ENCODE measurements at regions not wholly inside any gene's neighbourhood (a gene's known extent, or its start where the extent isn't known, plus 50 kb on each side); places are given as distances from the start of the nearest gene placed in this dataset.

DNA sequence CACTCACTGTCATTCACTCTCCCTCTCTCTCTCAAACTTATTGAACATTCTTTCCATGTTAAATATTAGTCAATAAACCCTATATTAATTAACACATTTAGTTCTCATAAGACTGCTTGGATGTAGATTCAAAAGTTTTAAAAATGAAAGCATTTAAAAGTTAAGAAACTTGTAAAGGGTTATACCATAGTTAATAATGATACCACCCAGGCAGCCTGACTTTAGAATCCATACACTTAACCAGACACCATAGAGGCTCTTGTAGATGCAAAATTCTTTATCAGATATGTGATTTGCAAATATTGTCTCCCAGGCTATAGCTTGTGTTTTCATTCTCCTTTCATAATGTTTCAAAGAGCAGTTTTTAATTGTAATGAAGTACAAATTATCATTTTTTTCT is 335.8 kb upstream of the ACTBL2 start:
- no peak for DNase-seq (ENCODE audit: low spot score)
- in situ Hi-C loops (cut with HindIII; ENCODE audit: low sequenced_read_pairs), result no loop called here

DNA sequence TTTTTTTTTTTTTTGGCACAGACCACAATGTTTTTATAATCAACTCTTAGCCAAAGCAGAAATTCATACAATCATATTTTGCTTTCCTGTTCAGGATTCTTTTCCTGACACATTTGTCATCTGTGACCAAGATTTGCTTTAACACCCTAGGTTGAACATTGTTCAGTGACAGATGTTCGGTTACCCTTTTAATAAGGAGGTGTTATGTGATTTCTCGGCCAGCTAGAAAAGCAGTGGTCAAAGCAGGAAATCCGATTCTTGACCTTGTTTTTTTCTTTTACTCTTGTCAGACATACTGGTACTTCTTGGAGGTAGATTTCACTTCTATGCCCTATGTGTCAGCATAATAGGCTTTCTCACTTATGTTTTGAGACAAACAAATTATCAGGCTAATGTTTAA is 335.3 kb upstream of the ACTBL2 start:
- no peak for DNase-seq (ENCODE audit: low spot score)
- in situ Hi-C loops (cut with HindIII; ENCODE audit: low sequenced_read_pairs), result no loop called here

DNA sequence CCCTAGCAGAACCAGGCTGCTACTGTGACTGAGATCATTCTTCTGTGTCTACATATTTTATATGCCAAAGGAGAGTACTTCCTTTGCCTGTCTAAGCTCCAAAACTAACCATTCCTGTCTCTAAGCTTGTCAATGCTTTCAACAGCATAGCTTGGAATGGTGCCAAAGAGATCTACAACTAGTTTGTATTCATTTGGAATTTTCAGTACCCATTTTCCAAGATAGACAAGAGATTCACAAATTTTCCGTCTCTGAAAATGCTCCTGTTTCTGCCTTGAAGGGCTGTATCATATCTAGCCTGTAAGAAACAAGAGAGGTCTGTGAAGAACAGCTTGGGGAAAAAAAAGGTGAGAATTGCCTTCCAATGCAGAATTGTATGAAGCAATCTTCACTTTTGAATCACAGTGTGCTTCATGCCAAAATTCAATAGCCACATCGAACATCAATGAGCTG is 334.4 kb upstream of the ACTBL2 start:
- no peak for DNase-seq (ENCODE audit: low spot score)
- in situ Hi-C loops (cut with HindIII; ENCODE audit: low sequenced_read_pairs), result no loop called here

DNA sequence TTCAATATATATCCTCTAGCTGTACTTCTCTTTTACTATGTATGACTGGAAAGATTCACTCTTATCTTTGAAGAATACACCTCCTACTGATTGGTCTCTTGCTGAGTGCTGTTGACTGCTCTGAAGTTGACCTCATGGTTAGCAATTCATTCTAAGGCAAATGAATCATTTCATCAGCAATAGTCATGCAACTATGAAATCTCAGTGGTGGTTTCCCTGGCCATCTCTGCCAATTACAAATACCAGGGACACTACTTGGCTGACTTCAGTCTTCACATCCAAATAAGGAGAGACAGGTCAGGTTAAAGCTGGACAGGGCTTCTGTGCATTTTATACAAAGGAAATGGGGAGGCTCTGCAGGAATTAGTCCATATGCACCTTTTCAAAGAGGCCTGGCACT is 333.5 kb upstream of the ACTBL2 start:
- in situ Hi-C loops (cut with HindIII; ENCODE audit: low sequenced_read_pairs), result no loop called here
- DNase-seq (ENCODE audit: low spot score), result no peak

DNA sequence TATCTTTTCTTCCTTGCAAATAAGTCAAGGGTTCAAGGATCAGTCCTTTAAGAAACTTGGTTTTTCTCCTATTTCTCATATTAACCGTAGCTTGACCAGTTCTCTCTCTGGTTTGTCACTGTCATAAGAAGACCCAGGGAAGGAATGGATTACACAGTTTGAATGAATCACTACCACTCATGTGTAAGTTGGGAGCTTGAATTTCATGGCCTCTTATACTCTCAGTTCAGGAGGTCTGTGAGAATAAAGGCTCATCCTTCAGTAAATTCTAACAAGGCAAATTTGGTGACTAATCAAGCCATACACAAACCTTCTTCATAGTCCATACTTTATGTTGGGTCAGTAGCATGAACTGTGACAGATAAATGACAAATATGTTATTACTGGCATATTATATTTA is 323.1 kb upstream of the ACTBL2 start:
- no peak for DNase-seq (ENCODE audit: low spot score)
- in situ Hi-C loops (cut with HindIII; ENCODE audit: low sequenced_read_pairs), result no loop called here

DNA sequence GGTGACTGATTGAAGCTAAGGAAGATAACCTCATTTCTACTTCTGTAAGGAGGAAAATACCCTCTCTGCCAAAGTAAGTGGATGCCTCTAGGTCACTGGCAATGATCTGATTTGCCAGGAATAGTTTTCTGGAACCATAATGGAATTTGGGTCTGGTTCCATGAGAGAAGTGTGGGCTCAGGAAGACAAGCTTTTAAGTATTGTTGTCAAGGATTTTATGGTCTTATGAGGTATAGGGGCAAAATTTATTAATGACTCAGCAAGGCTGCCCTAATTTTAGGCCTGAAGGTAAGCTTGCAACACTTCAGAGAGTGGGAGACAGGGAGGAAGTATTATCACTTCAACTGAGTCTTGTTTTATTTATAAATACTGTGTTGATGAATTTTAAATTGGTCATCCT is 322.6 kb upstream of the ACTBL2 start:
- DNase-seq (ENCODE audit: low spot score), result no peak
- in situ Hi-C loops (cut with HindIII; ENCODE audit: low sequenced_read_pairs), result no loop called here

DNA sequence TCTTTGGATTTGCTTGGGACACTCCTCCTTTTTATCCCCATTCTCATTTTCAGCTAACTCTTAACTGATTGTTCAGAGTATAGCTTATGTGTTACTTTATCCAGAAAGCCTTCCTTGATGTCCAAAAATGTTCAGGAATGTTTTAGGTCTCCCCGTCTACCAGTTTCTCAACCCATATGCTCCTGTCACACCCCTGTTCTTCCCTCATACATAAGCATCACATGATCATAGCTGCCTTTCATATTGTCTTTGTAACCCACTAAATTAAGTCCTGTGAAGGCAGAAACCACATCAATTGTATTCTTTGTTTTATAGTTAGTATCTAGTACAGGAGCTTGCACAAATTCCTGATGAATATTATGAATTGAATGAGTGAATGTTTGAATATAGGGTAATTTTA is 321.9 kb upstream of the ACTBL2 start:
- DNase-seq (ENCODE audit: low spot score), result no peak
- in situ Hi-C loops (cut with HindIII; ENCODE audit: low sequenced_read_pairs), result no loop called here

DNA sequence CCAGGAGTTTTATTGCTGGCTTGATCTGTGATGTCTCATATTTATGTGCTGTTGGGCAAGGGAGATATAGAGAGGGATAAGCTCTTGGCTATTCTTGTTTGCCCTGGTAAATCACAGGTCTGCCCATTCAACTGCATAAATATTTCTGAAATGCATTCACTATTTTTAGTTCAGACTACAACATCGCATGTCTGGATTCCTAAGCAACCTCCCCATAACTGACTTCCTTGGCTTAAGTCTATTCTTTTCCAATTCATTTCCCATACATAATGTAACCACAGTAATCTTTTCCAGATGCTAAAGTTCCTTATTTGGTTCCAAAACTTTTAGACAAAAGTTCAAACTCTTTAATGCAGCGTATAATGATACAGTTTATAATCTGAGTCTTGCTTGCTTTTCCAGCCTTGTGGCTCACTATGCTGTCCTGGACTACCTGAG is 321.4 kb upstream of the ACTBL2 start:
- in situ Hi-C loops (cut with HindIII; ENCODE audit: low sequenced_read_pairs), result no loop called here

DNA sequence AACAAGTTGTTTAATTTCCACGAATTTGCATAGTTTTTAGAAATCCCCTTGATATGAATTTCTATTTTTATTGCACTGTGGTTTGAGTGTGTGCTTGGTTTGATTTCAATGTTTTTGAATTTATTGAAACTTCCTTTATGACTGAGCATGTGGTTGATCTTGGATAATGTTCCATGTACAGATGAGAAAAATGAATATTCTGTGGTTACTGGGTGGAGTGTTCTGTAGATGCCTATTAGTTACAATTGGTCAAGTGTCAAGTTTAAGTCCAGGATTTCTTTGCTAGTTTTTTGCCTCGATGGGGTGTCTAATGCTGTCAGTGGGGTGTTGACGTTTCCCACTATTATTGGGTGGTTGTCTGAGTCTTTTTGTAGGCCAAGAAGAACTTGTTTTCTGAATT is 319.5 kb upstream of the ACTBL2 start:
- DNase-seq (ENCODE audit: low spot score), result no peak
- in situ Hi-C loops (cut with HindIII; ENCODE audit: low sequenced_read_pairs), result no loop called here

More for the DNA sequence above, 321.4 kb upstream of the ACTBL2 start:
- DNase-seq (ENCODE audit: low spot score), result no peak

DNA sequence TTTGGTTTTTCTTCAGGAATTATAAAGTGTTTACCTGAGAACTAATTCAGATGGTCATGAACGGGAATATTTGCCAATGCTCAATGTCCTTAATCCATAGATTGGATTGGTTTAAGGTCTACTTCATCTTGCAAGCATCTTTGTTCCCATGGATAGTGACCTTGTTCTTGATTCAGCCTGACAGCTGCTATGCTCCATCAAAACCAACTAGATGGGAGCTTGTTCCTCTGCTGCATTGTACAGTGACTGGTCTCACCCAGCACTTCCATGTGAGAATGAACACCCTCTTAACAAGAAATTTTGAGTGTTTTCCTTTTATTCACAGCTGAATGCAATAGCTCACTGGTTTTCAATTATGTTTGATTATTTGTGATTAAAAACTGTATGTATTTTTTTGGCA is 312.6 kb upstream of the ACTBL2 start:
- no peak for DNase-seq (ENCODE audit: low spot score)
- in situ Hi-C loops (cut with HindIII; ENCODE audit: low sequenced_read_pairs), result no loop called here

DNA sequence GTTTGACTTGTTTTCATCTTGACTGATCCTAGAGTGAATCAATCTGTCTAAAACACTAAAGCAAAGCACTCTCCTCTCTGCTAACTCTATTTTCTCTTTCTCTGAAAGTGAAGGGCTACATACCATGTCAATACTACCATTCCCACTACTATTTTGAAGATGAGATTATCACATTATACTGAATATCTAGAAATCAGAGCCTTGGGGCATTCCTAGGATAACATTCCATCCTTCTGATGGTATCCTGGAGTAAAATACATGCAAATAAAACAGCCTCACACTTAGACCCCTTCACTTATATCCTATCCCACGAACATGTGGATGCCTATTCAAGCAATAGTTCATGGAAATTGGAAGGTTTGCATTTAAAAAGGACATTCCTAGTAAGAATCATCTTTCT is 309.3 kb upstream of the ACTBL2 start:
- in situ Hi-C loops (cut with HindIII; ENCODE audit: low sequenced_read_pairs), result no loop called here
- DNase-seq (ENCODE audit: low spot score), result no peak

DNA sequence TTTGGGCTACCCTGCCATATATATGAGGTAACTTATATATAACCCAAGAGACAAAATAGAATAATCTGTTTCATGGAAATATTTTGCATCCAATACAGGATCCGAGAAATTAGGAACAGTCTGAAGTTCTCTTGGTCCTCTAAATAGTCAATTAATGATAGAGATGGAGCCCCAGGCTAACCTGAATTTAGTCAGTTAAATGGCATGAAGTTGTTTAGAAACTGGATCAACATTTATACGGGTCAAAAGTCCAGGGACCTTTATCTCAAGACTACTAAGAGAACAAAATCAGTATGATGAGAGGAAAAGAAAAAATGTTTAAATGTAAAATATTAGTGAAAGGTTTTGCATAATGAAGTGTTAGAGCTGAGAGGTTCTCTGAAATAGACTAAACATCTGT is 303.3 kb upstream of the ACTBL2 start:
- no peak for DNase-seq (ENCODE audit: low spot score)
- in situ Hi-C loops (cut with HindIII; ENCODE audit: low sequenced_read_pairs), result no loop called here

DNA sequence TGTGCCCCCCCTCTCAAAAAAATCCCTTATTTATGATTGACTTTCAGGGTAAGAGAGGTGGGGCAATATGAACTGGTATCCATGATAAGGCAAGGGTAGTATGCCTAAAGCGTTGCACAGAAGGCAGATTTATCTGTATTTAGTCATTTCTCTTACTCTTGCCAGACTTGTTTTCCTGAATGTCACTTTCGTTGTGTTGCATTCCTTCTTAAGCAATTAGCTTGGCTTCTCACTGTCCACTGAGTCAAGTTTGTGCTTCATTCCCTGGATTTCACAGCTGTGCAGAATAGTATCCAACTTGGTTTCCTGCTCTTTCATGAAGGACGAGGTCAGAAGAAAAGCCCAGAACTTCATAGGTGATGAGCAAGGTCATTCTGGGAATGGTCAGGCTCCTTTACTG is 301.5 kb upstream of the ACTBL2 start:
- no peak for DNase-seq (ENCODE audit: low spot score)
- in situ Hi-C loops (cut with HindIII; ENCODE audit: low sequenced_read_pairs), result no loop called here

DNA sequence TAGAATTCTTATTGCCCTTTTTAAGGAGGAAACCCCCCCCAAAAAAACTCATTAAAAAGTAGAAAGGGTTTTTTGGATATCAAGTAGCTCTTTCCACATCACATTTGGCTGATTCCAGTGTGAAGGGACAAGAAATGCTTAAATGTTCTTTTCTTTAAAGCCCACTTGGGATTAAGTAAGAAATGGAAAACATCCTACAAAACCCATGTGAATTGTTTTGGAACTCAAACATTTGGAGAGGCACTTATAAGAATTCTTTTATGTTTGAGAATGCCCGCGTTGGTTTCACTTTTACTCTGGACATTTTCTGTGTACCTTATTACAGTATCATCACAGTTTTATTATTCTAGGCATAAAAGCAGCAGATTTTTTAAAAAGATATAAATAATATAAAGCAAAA is 301.1 kb upstream of the ACTBL2 start:
- no peak for DNase-seq (ENCODE audit: low spot score)
- in situ Hi-C loops (cut with HindIII; ENCODE audit: low sequenced_read_pairs), result no loop called here

DNA sequence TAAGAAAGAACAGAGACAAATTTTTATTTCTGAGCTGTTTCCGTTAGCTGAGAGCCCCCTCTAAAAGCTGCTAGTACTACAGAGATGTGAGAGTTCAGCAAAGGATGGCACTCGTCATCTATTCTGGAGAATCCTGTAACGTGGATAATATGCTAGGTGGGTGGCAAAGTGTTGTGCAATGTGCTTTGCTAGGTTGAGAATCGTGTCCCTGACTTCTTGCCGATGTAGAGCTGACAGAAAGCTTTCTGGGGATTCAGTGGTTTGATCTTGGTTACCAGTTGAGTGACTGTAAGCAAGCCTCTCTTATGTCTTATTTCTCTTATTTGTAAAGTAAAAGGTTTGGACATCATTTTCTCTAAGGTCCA is 298.3 kb upstream of the ACTBL2 start:
- in situ Hi-C loops (cut with HindIII; ENCODE audit: low sequenced_read_pairs), result no loop called here

DNA sequence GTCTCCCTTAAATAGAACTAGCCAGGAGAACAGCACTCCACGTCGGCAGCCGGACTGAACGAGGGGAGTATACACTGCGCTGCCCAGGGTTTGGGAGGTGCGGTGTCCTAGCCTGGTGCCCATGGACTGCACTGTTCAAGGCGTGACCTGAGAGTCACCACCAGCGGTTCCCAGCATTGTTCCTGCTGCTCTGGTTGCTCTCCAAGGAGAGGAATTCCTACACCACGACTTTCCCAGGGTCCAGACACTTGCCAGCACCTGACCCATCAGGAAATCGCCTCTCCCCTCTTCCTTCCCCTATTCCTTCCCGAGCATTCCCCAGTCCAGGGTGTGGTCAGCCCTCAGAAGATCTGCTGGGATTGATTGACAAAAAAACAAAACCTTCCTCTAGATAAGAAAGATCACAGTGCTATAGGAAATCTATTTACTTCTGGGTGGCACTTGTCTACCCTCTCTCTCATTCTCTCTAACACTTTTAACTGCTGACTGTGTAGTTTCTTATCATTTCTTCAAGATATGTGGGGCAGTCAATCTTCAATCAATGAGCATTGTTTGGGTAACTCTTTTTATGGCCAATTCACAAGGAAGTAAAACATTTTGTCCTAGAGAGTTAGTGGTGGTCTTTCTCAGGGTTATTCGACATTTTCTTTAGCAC is 297.8 kb upstream of the ACTBL2 start:
- in situ Hi-C loops (cut with HindIII; ENCODE audit: low sequenced_read_pairs), result no loop called here
- no peak for DNase-seq (ENCODE audit: low spot score)

More for the DNA sequence above, 298.3 kb upstream of the ACTBL2 start:
- no peak for DNase-seq (ENCODE audit: low spot score)

DNA sequence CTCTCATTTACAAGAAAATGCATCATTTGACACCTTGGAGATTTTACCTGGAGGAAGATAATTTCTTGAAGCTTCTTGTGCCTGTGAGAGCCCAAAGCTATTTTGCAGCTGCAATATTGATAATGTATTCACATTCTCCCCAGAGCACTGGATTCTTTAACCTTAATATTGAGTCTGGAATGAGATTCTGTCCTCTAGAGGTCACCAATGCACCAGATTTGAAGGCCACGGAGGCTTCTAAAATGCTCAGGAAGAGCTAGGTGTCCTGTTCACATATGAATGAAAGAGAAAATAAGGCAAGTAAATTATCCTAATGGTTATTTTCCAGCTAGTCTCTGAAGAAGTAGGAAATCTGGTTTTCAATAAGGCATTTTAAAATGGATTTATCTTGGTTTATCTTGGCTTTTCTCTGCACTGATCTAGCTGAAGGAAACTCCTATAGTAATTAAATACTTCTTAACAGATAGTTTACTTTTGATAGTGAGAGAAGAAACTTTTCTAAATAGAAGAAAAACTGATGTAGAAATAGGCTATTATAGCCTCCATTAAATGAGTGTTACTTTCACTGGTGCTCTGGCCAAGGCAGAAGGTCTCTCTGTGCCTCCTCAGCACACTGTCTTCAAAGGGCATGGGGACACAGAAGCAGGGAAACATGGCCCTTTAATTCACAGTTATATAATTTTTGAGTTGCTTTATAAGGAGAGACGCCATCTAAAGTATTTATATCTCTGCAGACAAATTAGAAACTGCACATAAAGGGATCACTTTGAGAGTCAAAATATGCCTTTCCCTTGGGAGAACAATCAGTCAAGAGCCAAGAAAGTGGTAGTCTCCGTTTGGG is 297.0 kb upstream of the ACTBL2 start:
- DNase-seq (ENCODE audit: low spot score), result peak; percentile 56
- in situ Hi-C loops (cut with HindIII; ENCODE audit: low sequenced_read_pairs), result no loop called here

DNA sequence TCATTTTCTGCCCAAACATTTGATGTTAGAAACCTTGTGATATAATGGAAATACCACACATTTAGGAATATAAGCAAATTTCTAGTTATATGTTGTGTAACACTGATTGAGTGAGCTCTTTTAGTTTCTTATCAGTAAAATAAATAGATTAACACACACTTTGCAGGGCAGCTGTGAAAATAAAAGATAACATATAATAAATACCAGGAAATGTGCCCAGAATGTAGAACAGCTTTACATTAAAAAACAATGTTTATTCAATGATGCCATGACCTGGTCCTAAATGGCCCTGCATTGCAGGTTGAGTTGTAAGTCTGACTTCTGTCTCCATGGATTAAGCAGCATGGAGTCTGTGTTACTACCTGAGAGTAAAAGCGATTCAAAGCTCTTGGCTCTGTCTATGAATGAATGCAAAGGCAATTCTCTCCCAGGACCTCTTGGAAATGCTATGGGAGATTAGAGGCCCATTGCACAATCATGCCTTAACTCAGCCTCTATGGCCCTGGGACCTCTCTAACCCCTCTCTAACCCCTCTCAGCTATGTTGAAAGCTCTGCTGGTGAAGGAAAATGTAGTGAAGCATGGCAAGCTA is 296.0 kb upstream of the ACTBL2 start:
- no peak for DNase-seq (ENCODE audit: low spot score)
- in situ Hi-C loops (cut with HindIII; ENCODE audit: low sequenced_read_pairs), result no loop called here

DNA sequence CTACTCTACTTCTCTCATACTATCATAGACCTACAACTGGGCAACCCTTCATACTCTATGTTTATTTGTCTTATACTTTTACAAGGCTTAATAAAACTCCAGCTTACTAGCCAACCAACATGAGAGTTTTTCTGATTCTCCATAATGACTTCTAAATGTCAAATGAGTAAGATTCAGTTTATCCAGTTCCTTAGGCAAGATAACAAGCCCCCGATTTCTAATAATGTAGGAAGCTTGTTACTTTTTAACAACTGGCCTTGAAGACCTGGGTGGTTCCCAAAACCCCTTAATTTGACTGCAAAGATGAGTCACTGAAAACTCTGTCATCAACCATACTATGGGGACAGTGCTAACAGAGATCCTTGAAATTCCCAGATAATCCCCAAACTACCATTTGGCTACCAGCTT is 294.6 kb upstream of the ACTBL2 start:
- in situ Hi-C loops (cut with HindIII; ENCODE audit: low sequenced_read_pairs), result no loop called here
- DNase-seq (ENCODE audit: low spot score), result no peak

DNA sequence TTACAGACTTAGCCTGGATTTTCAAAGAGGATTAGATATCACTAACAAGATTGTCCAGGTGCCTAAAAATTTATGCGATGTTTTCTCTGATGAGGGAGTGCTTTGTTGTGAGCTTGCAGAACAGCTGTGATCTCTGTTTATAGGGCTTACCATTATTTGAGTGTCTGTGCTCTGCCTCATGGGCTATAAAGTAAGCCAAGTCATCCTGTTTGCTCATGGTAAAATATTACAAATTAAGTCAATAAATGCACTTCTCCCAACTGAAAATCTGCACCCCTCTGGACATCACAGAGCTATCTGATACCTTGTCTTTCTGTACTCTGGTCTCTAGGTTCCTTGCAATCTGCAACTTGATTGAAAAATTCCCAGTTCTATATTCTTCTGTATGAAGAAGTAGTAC is 293.4 kb upstream of the ACTBL2 start:
- DNase-seq (ENCODE audit: low spot score), result no peak

DNA sequence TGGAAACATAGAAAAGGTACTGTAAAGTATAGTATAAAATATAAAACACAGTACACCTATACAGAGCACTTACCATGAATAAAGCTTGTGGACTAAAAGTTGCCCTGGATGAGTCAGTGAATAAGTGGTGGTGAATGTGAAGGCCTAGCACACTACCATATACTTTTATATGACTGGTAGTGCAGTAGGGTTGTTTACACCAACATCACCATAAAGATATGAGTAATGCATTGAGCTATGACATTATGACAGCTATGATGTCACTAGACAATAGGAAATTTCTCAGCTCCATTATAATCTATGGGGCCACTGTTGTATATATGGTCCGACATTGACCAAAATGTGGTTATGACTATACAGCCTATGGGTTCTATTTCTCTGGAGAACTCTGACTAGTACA is 291.8 kb upstream of the ACTBL2 start:
- DNase-seq (ENCODE audit: low spot score), result no peak
- in situ Hi-C loops (cut with HindIII; ENCODE audit: low sequenced_read_pairs), result no loop called here

More for the DNA sequence above, 293.4 kb upstream of the ACTBL2 start:
- in situ Hi-C loops (cut with HindIII; ENCODE audit: low sequenced_read_pairs), result no loop called here
